ENCODE measurements at regions not wholly inside any gene's neighbourhood (a gene's known extent, or its start where the extent isn't known, plus 50 kb on each side); places are given as distances from the start of the nearest gene placed in this dataset.

- 58 to 72% methylated on average over 3 of the region's 3 CpGs for WGBS, 2 donors
- Histone ChIP-seq H3K4me1 (peaks cover 14% of the 10 kb centered on the region), H3K27me3 (no peaks in the 10 kb centered on the region), H3K27ac (no peak overlapping the region), H3K36me3 (replicated peaks in 1 of 2; ENCODE audit: insufficient read depth in 1 of 2, low read depth in 2 of 2) (no peaks in the 10 kb centered on the region), H3K4me3 (no peak overlapping the region), H3K9me3 (no peaks in the 10 kb centered on the region)
- intact Hi-C loops (cut with DNase I): no loop called here
- no peak for ATAC-seq
- DNase-seq: no peak
- TF ChIP-seq CTCF (IDR thresholded peaks at IDR 0.05): no peak
- TF ChIP-seq POLR2A (IDR thresholded peaks at IDR 0.05): no peak
Measured at GRCh38 chr12:88921890-88922532, 341.7 kb upstream of the KITLG start.

- Histone ChIP-seq H3K9me3 (no peaks in the 10 kb centered on the region), H3K4me3 (no peak overlapping the region), H3K27ac (no peak overlapping the region), H3K36me3 (replicated peaks in 1 of 2; ENCODE audit: insufficient read depth in 1 of 2, low read depth in 2 of 2) (no peaks in the 10 kb centered on the region), H3K4me1 (peaks cover 9% of the 10 kb centered on the region), H3K27me3 (no peaks in the 10 kb centered on the region)
- 60 to 79% methylated on average over 1 of the region's 1 CpG for WGBS, 2 donors
- no peak for ATAC-seq
- intact Hi-C loops (cut with DNase I): no loop called here
- DNase-seq: no peak
- no peak for TF ChIP-seq POLR2A (IDR thresholded peaks at IDR 0.05)
- TF ChIP-seq CTCF (IDR thresholded peaks at IDR 0.05): no peak
Measured at GRCh38 chr12:88921434-88921833, 341.2 kb upstream of the KITLG start.

GRCh38 chr12:88918161-88918560 is 337.9 kb upstream of the KITLG start:
- H3K9me3 ChIP-seq: no peaks in the 10 kb centered on the region
- no peaks in the 10 kb centered on the region for H3K36me3 ChIP-seq (replicated peaks in 1 of 2; ENCODE audit: insufficient read depth in 1 of 2, low read depth in 2 of 2)
- no peak overlapping the region for H3K27ac ChIP-seq
- no peak for TF ChIP-seq POLR2A (IDR thresholded peaks at IDR 0.05)
- TF ChIP-seq CTCF (IDR thresholded peaks at IDR 0.05): no peak
- no peak overlapping the region for H3K4me3 ChIP-seq
- DNase-seq (no peak), ATAC-seq (no peak)
- no peaks in the 10 kb centered on the region for H3K4me1 ChIP-seq
- intact Hi-C loops (cut with DNase I): no loop called here
- 67 to 79% methylated on average over 1 of the region's 1 CpG for WGBS, 2 donors
- no peaks in the 10 kb centered on the region for H3K27me3 ChIP-seq

- Histone ChIP-seq H3K9me3 (no peaks in the 10 kb centered on the region), H3K36me3 (replicated peaks in 1 of 2; ENCODE audit: insufficient read depth in 1 of 2, low read depth in 2 of 2) (no peaks in the 10 kb centered on the region), H3K4me1 (no peaks in the 10 kb centered on the region), H3K27ac (no peak overlapping the region), H3K4me3 (no peak overlapping the region), H3K27me3 (no peaks in the 10 kb centered on the region)
- intact Hi-C loops (cut with DNase I): no loop called here
- ATAC-seq (no peak), DNase-seq (no peak)
- no peak for TF ChIP-seq POLR2A (IDR thresholded peaks at IDR 0.05)
- TF ChIP-seq CTCF (IDR thresholded peaks at IDR 0.05): no peak
- WGBS, 2 donors: 51 to 58% methylated on average over 2 of the region's 2 CpGs
Measured at GRCh38 chr12:88914967-88915366, 334.7 kb upstream of the KITLG start.

- no peak for TF ChIP-seq POLR2A (IDR thresholded peaks at IDR 0.05)
- TF ChIP-seq CTCF (IDR thresholded peaks at IDR 0.05): no peak
- ATAC-seq: no peak
- H3K27ac ChIP-seq: no peak overlapping the region
- no peaks in the 10 kb centered on the region for H3K9me3 ChIP-seq
- WGBS, 2 donors: 63 to 65% methylated on average over 2 of the region's 2 CpGs
- H3K27me3 ChIP-seq: no peaks in the 10 kb centered on the region
- no peak overlapping the region for H3K4me3 ChIP-seq
- no peaks in the 10 kb centered on the region for H3K36me3 ChIP-seq (replicated peaks in 1 of 2; ENCODE audit: insufficient read depth in 1 of 2, low read depth in 2 of 2)
- no peaks in the 10 kb centered on the region for H3K4me1 ChIP-seq
- intact Hi-C loops (cut with DNase I): no loop called here
- DNase-seq: no peak
Measured at GRCh38 chr12:88909510-88909909, 329.2 kb upstream of the KITLG start.
